ENCODE measurements at regions not wholly inside any gene's neighbourhood (a gene's known extent, or its start where the extent isn't known, plus 50 kb on each side); places are given as distances from the start of the nearest gene placed in this dataset.
"Not testable (repeated sequence)": the region's sequence is repeated elsewhere in the genome, so short reads cannot be mapped to it uniquely, and the experiment has no call there.

DNA sequence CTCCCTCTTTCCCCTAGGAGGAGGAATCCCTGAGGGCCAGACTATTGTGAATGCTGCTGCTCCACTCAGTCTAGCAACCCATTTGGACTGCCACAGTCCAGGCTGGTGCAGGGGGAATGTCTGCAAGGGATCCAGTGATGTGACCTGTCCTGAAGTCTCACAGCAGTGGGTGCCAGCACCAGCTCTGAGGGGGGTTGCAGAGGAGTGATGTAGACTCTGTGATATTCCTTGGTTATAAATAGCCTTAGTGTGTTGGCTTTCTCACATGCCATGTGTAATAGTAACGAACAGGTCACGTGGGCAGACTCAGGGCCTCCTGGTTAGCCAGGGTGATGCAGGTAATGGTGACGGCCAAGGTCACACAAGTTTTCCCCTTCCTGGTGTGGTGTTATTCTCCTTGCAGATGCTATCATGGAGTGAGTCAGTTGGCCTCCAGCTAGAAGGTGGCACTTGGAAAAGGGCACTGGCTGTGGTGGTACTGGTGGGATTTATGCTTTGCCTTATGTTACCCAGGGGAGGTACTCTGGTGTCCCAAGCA, 404.4 kb downstream of the UTRN start:
- H3K4me3 ChIP-seq (ENCODE audit: low read depth, low read length), result no peak overlapping the region
- no peak for DNase-seq (ENCODE audit: low read depth)
- TF ChIP-seq, protein P1, sequence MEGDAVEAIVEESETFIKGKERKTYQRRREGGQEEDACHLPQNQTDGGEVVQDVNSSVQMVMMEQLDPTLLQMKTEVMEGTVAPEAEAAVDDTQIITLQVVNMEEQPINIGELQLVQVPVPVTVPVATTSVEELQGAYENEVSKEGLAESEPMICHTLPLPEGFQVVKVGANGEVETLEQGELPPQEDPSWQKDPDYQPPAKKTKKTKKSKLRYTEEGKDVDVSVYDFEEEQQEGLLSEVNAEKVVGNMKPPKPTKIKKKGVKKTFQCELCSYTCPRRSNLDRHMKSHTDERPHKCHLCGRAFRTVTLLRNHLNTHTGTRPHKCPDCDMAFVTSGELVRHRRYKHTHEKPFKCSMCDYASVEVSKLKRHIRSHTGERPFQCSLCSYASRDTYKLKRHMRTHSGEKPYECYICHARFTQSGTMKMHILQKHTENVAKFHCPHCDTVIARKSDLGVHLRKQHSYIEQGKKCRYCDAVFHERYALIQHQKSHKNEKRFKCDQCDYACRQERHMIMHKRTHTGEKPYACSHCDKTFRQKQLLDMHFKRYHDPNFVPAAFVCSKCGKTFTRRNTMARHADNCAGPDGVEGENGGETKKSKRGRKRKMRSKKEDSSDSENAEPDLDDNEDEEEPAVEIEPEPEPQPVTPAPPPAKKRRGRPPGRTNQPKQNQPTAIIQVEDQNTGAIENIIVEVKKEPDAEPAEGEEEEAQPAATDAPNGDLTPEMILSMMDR (IDR thresholded peaks at IDR 0.05; ENCODE audit: insufficient read depth, low read depth, low read length), result no peak

DNA sequence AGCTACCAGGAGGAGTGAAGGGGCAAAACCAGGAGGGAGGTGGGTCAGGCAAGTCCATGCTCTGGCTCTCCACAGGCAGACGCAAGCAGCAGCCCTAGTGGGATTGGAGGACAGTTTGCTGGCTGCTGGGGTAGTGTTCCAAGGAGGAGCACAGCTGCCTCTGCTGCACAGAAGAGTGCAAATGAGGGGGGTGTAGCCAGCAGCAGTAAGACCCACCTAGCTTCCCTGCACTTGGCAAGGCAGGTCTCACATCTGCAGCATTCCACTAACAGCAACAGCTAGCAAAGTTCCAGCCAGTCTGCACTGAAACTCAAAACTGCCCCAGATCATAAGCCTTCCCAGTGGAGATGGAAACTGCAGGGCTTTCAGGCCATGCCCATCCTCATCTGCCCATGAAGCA, 405.0 kb downstream of the UTRN start:
- no peak overlapping the region for H3K4me3 ChIP-seq (ENCODE audit: low read depth, low read length)
- DNase-seq (ENCODE audit: low read depth), result no peak
- TF ChIP-seq, protein P1 (IDR thresholded peaks at IDR 0.05; ENCODE audit: insufficient read depth, low read depth, low read length), result no peak

DNA sequence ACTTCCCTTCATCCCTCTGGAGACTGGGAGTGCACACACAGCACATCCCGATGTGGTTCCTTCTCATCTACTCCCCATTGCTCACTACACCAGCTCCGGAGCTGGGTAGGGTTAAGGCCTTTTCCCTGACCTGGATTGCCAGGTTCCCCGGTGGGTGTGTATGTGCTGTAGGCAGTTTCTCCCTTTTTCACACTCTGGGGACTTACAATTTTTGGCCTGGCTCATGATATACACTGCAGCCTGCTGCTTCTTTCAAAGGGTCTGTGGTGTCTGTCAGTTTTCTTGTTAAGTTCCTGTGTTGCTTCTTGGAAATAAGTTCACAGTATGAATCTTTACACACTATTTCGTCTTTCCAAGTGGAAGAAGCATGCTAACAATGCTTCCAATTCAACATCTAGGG, 405.5 kb downstream of the UTRN start:
- DNase-seq (ENCODE audit: low read depth), result no peak
- TF ChIP-seq, protein P1 (IDR thresholded peaks at IDR 0.05; ENCODE audit: insufficient read depth, low read depth, low read length), result no peak
- no peak overlapping the region for H3K4me3 ChIP-seq (ENCODE audit: low read depth, low read length)

DNA sequence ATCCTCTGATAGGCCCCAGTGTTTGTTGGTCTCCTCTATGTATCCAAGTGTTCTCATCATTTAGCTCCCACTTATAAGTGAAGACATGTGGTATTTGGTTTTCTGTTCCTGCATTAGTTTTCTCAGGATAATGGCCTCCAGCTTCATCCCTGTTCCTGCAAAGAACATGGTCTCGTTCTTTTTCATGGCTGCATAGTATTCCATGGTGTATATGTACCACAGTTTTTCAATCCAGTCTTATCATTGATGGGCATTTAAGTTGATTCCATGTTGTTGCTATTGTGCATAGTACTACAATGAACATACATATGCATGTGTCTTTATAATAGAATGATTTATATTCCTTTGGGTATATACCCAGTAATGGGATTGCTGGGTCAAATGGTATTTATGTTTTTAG, 406.9 kb downstream of the UTRN start:
- DNase-seq (ENCODE audit: low read depth); H3K4me3 ChIP-seq (ENCODE audit: low read depth, low read length): not testable (repeated sequence)

DNA sequence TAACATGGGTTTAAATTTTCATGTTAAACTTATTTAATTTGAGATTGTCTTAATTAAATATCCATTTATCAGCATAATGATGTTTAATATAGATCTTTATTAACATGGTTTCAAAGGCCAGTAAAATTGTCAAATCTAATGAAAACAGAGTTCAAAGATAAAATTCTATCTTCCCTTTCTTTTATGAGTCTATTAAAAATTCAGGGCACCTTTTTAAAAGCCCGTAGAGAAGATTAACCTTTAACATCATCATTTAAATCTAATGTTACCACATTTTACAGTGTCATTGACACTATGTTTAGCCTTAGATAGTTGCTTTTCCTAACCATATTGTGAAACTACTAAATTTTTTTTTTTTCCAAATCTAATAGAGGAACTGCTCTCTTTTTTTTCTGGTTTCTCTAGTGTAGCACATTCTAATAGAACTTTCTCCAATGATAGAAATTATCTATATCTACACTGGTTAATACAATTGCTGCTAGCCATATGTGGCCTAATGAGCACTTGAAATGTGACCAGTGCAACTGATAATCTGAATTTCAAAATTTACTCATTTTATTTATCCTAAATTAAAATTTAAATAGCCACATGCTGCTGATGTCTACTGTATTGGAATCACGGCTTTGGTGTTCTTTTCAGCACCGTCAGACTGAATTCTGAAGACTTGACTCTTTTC, 410.9 kb downstream of the UTRN start:
- H3K4me3 ChIP-seq (ENCODE audit: low read depth, low read length), result no peak overlapping the region
- TF ChIP-seq, protein P1 (IDR thresholded peaks at IDR 0.05; ENCODE audit: insufficient read depth, low read depth, low read length), result no peak
- no peak for DNase-seq (ENCODE audit: low read depth)

DNA sequence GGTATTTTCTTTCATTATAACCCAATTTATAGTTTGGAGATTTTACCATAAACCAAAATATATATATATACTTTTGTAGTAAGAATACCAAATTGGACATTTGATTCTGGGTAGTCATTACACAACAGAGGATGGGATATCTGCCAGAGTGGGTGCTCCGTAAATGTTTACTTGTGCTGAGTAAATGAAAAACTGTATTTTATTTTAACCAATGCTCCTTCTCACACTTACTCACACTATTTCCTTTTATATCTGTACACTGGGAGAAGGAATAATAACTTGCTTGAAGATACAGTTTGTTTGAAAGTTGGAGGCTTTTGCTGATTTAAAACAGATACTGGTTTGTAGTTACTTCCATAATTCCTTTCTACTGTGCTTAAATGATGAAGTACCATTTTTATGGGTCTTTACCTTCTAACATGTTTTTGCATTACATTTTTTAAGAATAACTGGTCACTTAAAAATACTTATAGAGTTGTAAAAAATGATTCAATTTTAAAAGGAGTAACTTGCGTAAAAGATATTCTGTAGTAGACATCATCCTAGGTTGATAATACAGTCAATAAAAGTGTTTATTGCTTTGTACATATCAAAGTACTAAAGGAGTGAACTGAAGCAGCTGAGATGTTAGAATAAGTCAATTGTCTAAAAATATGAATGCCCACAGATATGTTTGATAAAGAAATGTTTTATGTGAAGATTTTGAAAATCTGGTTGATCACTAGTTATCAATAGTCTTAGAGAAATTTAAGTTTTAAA, 411.7 kb downstream of the UTRN start:
- TF ChIP-seq, protein P1 (IDR thresholded peaks at IDR 0.05; ENCODE audit: insufficient read depth, low read depth, low read length), result no peak
- H3K4me3 ChIP-seq (ENCODE audit: low read depth, low read length), result no peak overlapping the region
- peak; percentile 54 for DNase-seq (ENCODE audit: low read depth)

DNA sequence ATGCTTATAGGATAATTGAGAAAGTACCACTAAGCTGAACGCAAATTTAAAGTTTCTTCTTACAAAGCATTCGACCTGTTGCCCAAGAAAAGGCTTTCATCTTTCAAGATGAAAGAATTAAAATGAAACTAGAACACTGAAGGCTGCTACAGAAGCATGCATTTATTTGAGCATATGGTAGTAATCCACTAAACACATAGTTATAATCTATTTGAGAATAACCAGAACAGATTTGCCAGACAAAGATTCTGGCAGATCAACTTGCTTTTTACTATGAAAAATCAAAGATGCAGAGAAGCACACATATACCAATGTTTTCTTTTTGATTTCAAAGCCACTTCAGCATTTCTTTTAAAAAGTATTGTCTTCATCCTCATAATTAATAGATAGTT, 412.2 kb downstream of the UTRN start:
- TF ChIP-seq, protein P1 (IDR thresholded peaks at IDR 0.05; ENCODE audit: insufficient read depth, low read depth, low read length), result no peak
- no peak overlapping the region for H3K4me3 ChIP-seq (ENCODE audit: low read depth, low read length)
- peak; percentile 37 for DNase-seq (ENCODE audit: low read depth)

Data from fibroblast of villous mesenchyme (primary cell).